ENCODE measurements at regions not wholly inside any gene's neighbourhood (a gene's known extent, or its start where the extent isn't known, plus 50 kb on each side); places are given as distances from the start of the nearest gene placed in this dataset.

GRCh38 chr15:79516646-79517045 is 84.5 kb downstream of the MINAR1 start:
- Histone ChIP-seq H3K36me3 (ENCODE audit: control insufficient read depth in 2 of 2, insufficient read depth in 1 of 2, low read length in 2 of 2) (no peaks in the 10 kb centered on the region), H3K4me3 (ENCODE audit: low read depth, low read length) (no peak overlapping the region), H3K9me3 (ENCODE audit: control insufficient read depth, insufficient read depth, low read depth, low read length) (no peaks in the 10 kb centered on the region), H3K4me1 (ENCODE audit: control insufficient read depth, insufficient read depth, low read length) (no peaks in the 10 kb centered on the region), H3K27ac (ENCODE audit: extremely low read depth, low read depth, low read length) (no peak overlapping the region)
- TF ChIP-seq ZNF518A (tag by site-specific recombination; conservative IDR thresholded peaks at IDR 0.05; ENCODE audit: low read depth) (no peak), ZNF2 (tag by site-specific recombination; IDR thresholded peaks at IDR 0.05) (no peak), ZNF561 (tag by site-specific recombination; IDR thresholded peaks at IDR 0.05; ENCODE audit: borderline replicate concordance) (no peak), ZNF138 (tag by site-specific recombination; IDR thresholded peaks at IDR 0.05; ENCODE audit: borderline replicate concordance) (no peak), ZNF701 (tag by site-specific recombination; IDR thresholded peaks at IDR 0.05) (no peak), YY2 (tag by site-specific recombination; IDR thresholded peaks at IDR 0.05) (no peak), ZFP69B (tag by site-specific recombination; IDR thresholded peaks at IDR 0.05) (no peak), ZNF121 (tag by site-specific recombination; IDR thresholded peaks at IDR 0.05) (no peak), HOXD13 (CRISPR knock-in tag; IDR thresholded peaks at IDR 0.05; ENCODE audit: borderline replicate concordance) (no peak), ZNF302 (tag by site-specific recombination; IDR thresholded peaks at IDR 0.05; ENCODE audit: low read depth) (no peak), ZNF548 (tag by site-specific recombination; IDR thresholded peaks at IDR 0.05) (no peak), ZXDB (tag by site-specific recombination; IDR thresholded peaks at IDR 0.05) (no peak), RBAK (tag by site-specific recombination; IDR thresholded peaks at IDR 0.05) (no peak), ZFP41 (tag by site-specific recombination; IDR thresholded peaks at IDR 0.05; ENCODE audit: borderline replicate concordance) (no peak), ZBTB1 (tag by site-specific recombination; IDR thresholded peaks at IDR 0.05) (no peak), ZNF354C (tag by site-specific recombination; IDR thresholded peaks at IDR 0.05; ENCODE audit: borderline replicate concordance, low read depth) (no peak), ZNF280D (tag by site-specific recombination; IDR thresholded peaks at IDR 0.05) (no peak), KLF1 (tag by site-specific recombination; IDR thresholded peaks at IDR 0.05) (no peak)
- CTCF ChIA-PET: interaction anchor here (0.6 kb wide), 1 partner anchor 334 kb away, joined by 3 read pairs; no protein-coding TSS in a partner anchor
- POLR2A ChIA-PET: no interaction called here

GRCh38 chr15:79519628-79520027 is 87.5 kb downstream of the MINAR1 start:
- no peaks in the 10 kb centered on the region for H3K4me1 ChIP-seq (ENCODE audit: control insufficient read depth, insufficient read depth, low read length)
- ChIA-PET CTCF (interaction anchor here (0.7 to 0.9 kb wide), 3 partner anchors 23 to 139 kb away, joined by 3 read pairs; no protein-coding TSS in a partner anchor), POLR2A (no interaction called here)
- H3K36me3 ChIP-seq (ENCODE audit: control insufficient read depth in 2 of 2, insufficient read depth in 1 of 2, low read length in 2 of 2): no peaks in the 10 kb centered on the region
- no peaks in the 10 kb centered on the region for H3K9me3 ChIP-seq (ENCODE audit: control insufficient read depth, insufficient read depth, low read depth, low read length)
- no peak overlapping the region for H3K27ac ChIP-seq (ENCODE audit: extremely low read depth, low read depth, low read length)
- no peak overlapping the region for H3K4me3 ChIP-seq (ENCODE audit: low read depth, low read length)
- no peak for TF ChIP-seq ZNF677 (tag by site-specific recombination; IDR thresholded peaks at IDR 0.05)
- no peak for TF ChIP-seq PRDM6 (tag by site-specific recombination; IDR thresholded peaks at IDR 0.05)
- no peak for TF ChIP-seq ZNF10 (tag by site-specific recombination; IDR thresholded peaks at IDR 0.05)
- TF ChIP-seq ZNF501 (tag by site-specific recombination; IDR thresholded peaks at IDR 0.05): no peak
- no peak for TF ChIP-seq HOXA7 (CRISPR knock-in tag; IDR thresholded peaks at IDR 0.05; ENCODE audit: borderline replicate concordance)
- TF ChIP-seq ZNF549 (tag by site-specific recombination; IDR thresholded peaks at IDR 0.05): no peak
- no peak for TF ChIP-seq ZNF513 (tag by site-specific recombination; IDR thresholded peaks at IDR 0.05)
- no peak for TF ChIP-seq ZNF341 (tag by site-specific recombination; IDR thresholded peaks at IDR 0.05; ENCODE audit: low read depth)
